Upper lobe of left lung (tissue), 6 donors: ENCODE measurements at regions not wholly inside any gene's neighbourhood (a gene's known extent, or its start where the extent isn't known, plus 50 kb on each side); places are given as distances from the start of the nearest gene placed in this dataset.

ENCODE experiments used
- ATAC-seq, 2 donors: fragments of 200-7000 bp; cut with Tn5 transposase; one replicate each; pipeline ENCODE4 v1.9.1; 2022; ENCODE audit warnings: mild to moderate bottlenecking in 2 of 2, moderate library complexity in 2 of 2; ENCODE audit not compliant: low FRiP score in 2 of 2
- DNase-seq, 2 donors: peaks; one replicate each; pipeline ENCODE4 v3.0.0-alpha.2; 2019 to 2020
- H3K27ac ChIP-seq, 4 donors: fragments of 200-600 bp; sonication (generic); one replicate each; pipeline ENCODE4 v1.5.1; 2016 to 2019
- H3K27me3 ChIP-seq, 4 donors: fragments of 200-600 bp; sonication (generic); one replicate each; pipeline ENCODE4 v1.5.1; 2017 to 2019
- H3K36me3 ChIP-seq, 4 donors: fragments of 200-600 bp; sonication (generic); one replicate each; pipeline ENCODE4 v1.5.1; 2016 to 2019
- H3K4me1 ChIP-seq, 4 donors: fragments of 200-600 bp; sonication (generic); one replicate each; pipeline ENCODE4 v1.5.1; 2018 to 2019
- H3K4me3 ChIP-seq, 4 donors: fragments of 200-600 bp; sonication (generic); one replicate each; pipeline ENCODE4 v1.5.1; 2017 to 2019; ENCODE audit warnings: mild to moderate bottlenecking in 2 of 4, moderate library complexity in 1 of 4
- H3K9me3 ChIP-seq, 4 donors: fragments of 200-600 bp; sonication (generic); one replicate each; pipeline ENCODE4 v1.5.1; 2018 to 2019
- CTCF ChIP-seq, 6 experiments: fragments of 450-650 bp in 4 of 6; fragments of 200-600 bp in 2 of 6; sonication (generic) in 2 of 6; IDR thresholded peaks; one replicate each; pipeline ENCODE4 v1.5.1; 2016 to 2019; ENCODE audit warnings: antibody characterized with exemption in 6 of 6
- EP300 ChIP-seq, 4 donors: sonication (generic); formaldehyde crosslinking; IDR thresholded peaks; one replicate each; pipeline ENCODE4 v1.5.1; 2017; ENCODE audit warnings: antibody characterized with exemption in 4 of 4, control low read depth in 2 of 4
- POLR2A ChIP-seq, 4 donors: fragments of 450-650 bp; IDR thresholded peaks; one replicate each; pipeline ENCODE4 v1.5.1; 2016 to 2017; ENCODE audit warnings: antibody characterized with exemption in 4 of 4, mild to moderate bottlenecking in 2 of 4
- POLR2AphosphoS5 ChIP-seq, 2 donors: sonication (generic); formaldehyde crosslinking; IDR thresholded peaks; one replicate each; pipeline ENCODE4 v1.5.1; 2017; ENCODE audit warnings: antibody characterized with exemption in 2 of 2
- WGBS, 2 donors: methylation state at CpG; one replicate each; pipeline ENCODE4 v1.1.5; 2017 to 2018; 5-methylcytosine and 5-hydroxymethylcytosine counted together
- donor health status: DM: no; HTN: no; CAD: no; lungs with moderate emphysema.
- donor health status: DM: no; HTN: yes; CAD: no; lungs with severe emphysema.

- 81 to 82% methylated on average over 4 of the region's 4 CpGs for WGBS, 2 donors
- Histone ChIP-seq H3K4me1 (no peaks in the 10 kb centered on the region), H3K4me3 (no peak overlapping the region), H3K9me3 (no peaks in the 10 kb centered on the region), H3K27me3 (no peaks in the 10 kb centered on the region), H3K27ac (no peak overlapping the region), H3K36me3 (no peaks in the 10 kb centered on the region)
- ATAC-seq (no peak), DNase-seq (no peak)
- no peak for TF ChIP-seq EP300 (IDR thresholded peaks at IDR 0.05)
- TF ChIP-seq CTCF (IDR thresholded peaks at IDR 0.05) = no peak
- no peak for TF ChIP-seq POLR2A (IDR thresholded peaks at IDR 0.05)
- no peak for TF ChIP-seq POLR2AphosphoS5 (IDR thresholded peaks at IDR 0.05)
Observed at GRCh38 chrX:42273387-42273786, 350.0 kb upstream of the CASK start.

GRCh38 chrX:42269186-42269585 lies 345.8 kb upstream of the CASK start:
- TF ChIP-seq POLR2A (IDR thresholded peaks at IDR 0.05) (no peak), POLR2AphosphoS5 (IDR thresholded peaks at IDR 0.05) (no peak), CTCF (IDR thresholded peaks at IDR 0.05) (no peak), EP300 (IDR thresholded peaks at IDR 0.05) (no peak)
- DNase-seq (no peak), ATAC-seq (no peak)
- H3K4me3 ChIP-seq = no peak overlapping the region
- 51 to 80% methylated on average over 2 of the region's 2 CpGs for WGBS, 2 donors
- no peaks in the 10 kb centered on the region for H3K36me3 ChIP-seq
- H3K9me3 ChIP-seq = no peaks in the 10 kb centered on the region
- no peaks in the 10 kb centered on the region for H3K27me3 ChIP-seq
- H3K27ac ChIP-seq = no peak overlapping the region
- no peaks in the 10 kb centered on the region for H3K4me1 ChIP-seq

- H3K9me3 ChIP-seq = no peaks in the 10 kb centered on the region
- TF ChIP-seq EP300 (IDR thresholded peaks at IDR 0.05) = no peak
- TF ChIP-seq POLR2AphosphoS5 (IDR thresholded peaks at IDR 0.05) = no peak
- no peak for TF ChIP-seq CTCF (IDR thresholded peaks at IDR 0.05)
- no peak for TF ChIP-seq POLR2A (IDR thresholded peaks at IDR 0.05)
- H3K27me3 ChIP-seq = no peaks in the 10 kb centered on the region
- 72 to 100% methylated on average over 1 of the region's 1 CpG for WGBS, 2 donors
- H3K36me3 ChIP-seq = no peaks in the 10 kb centered on the region
- H3K27ac ChIP-seq = no peak overlapping the region
- no peak for DNase-seq
- no peak for ATAC-seq
- H3K4me1 ChIP-seq = no peaks in the 10 kb centered on the region
- H3K4me3 ChIP-seq = no peak overlapping the region
Observed at GRCh38 chrX:42260854-42261253, 337.5 kb upstream of the CASK start.

- 53 to 64% methylated on average over 4 of the region's 4 CpGs for WGBS, 2 donors
- no peak overlapping the region for H3K27ac ChIP-seq
- no peak overlapping the region for H3K4me3 ChIP-seq
- no peaks in the 10 kb centered on the region for H3K9me3 ChIP-seq
- H3K36me3 ChIP-seq = no peaks in the 10 kb centered on the region
- H3K27me3 ChIP-seq = no peaks in the 10 kb centered on the region
- TF ChIP-seq POLR2AphosphoS5 (IDR thresholded peaks at IDR 0.05) (no peak), EP300 (IDR thresholded peaks at IDR 0.05) (no peak), POLR2A (IDR thresholded peaks at IDR 0.05) (no peak), CTCF (IDR thresholded peaks at IDR 0.05) (no peak)
- ATAC-seq (no peak), DNase-seq (no peak)
- H3K4me1 ChIP-seq = no peaks in the 10 kb centered on the region
Observed at GRCh38 chrX:42248226-42248625, 324.9 kb upstream of the CASK start.

GRCh38 chrX:42247241-42247640 lies 323.9 kb upstream of the CASK start:
- TF ChIP-seq CTCF (IDR thresholded peaks at IDR 0.05) = no peak
- TF ChIP-seq POLR2AphosphoS5 (IDR thresholded peaks at IDR 0.05) = no peak
- no peak for TF ChIP-seq POLR2A (IDR thresholded peaks at IDR 0.05)
- no peak for TF ChIP-seq EP300 (IDR thresholded peaks at IDR 0.05)
- no peaks in the 10 kb centered on the region for H3K36me3 ChIP-seq
- ATAC-seq (no peak), DNase-seq (no peak)
- no peaks in the 10 kb centered on the region for H3K9me3 ChIP-seq
- H3K27ac ChIP-seq = peak overlapping the region in 2 of 4 donors; percentile 35 to 40
- WGBS, 2 donors = 18 to 29% methylated on average over 4 to 6 of the region's 6 CpGs
- H3K4me3 ChIP-seq = peak overlapping the region in 3 of 4 donors; percentile 20 to 33 (median 32)
- H3K27me3 ChIP-seq = no peaks in the 10 kb centered on the region
- no peaks in the 10 kb centered on the region for H3K4me1 ChIP-seq
